ENCODE measurements at regions not wholly inside any gene's neighbourhood (a gene's known extent, or its start where the extent isn't known, plus 50 kb on each side); places are given as distances from the start of the nearest gene placed in this dataset.

GRCh38 chr7:50962962-50963374 lies 180.3 kb upstream of the GRB10 start:
- no peak for DNase-seq (ENCODE audit: low read depth)

- DNase-seq (ENCODE audit: low read depth), result no peak
Measured at GRCh38 chr7:50962281-50962883, 179.7 kb upstream of the GRB10 start.

- DNase-seq (ENCODE audit: low read depth), result no peak
Measured at GRCh38 chr7:50960621-50961310, 178.1 kb upstream of the GRB10 start.

GRCh38 chr7:50959991-50960390 lies 177.3 kb upstream of the GRB10 start:
- no peak for DNase-seq (ENCODE audit: low read depth)

- no peak for DNase-seq (ENCODE audit: low read depth)
Measured at GRCh38 chr7:50959560-50959959, 176.9 kb upstream of the GRB10 start.

- DNase-seq (ENCODE audit: low read depth), result no peak
Measured at GRCh38 chr7:50957855-50958254, 175.2 kb upstream of the GRB10 start.

- no peak for DNase-seq (ENCODE audit: low read depth)
Measured at GRCh38 chr7:50957431-50957830, 174.7 kb upstream of the GRB10 start.

GRCh38 chr7:50956522-50957155 lies 173.9 kb upstream of the GRB10 start:
- no peak for DNase-seq (ENCODE audit: low read depth)

GRCh38 chr7:50954716-50955115 lies 172.0 kb upstream of the GRB10 start:
- no peak for DNase-seq (ENCODE audit: low read depth)

- no peak for DNase-seq (ENCODE audit: low read depth)
Measured at GRCh38 chr7:50954245-50954644, 171.5 kb upstream of the GRB10 start.

GRCh38 chr7:50953820-50954219 lies 171.1 kb upstream of the GRB10 start:
- DNase-seq (ENCODE audit: low read depth), result no peak

GRCh38 chr7:50953303-50953702 lies 170.6 kb upstream of the GRB10 start:
- DNase-seq (ENCODE audit: low read depth), result no peak

- DNase-seq (ENCODE audit: low read depth), result no peak
Measured at GRCh38 chr7:50952544-50952943, 169.8 kb upstream of the GRB10 start.

- no peak for DNase-seq (ENCODE audit: low read depth)
Measured at GRCh38 chr7:50952120-50952519, 169.4 kb upstream of the GRB10 start.

GRCh38 chr7:50943482-50943881 lies 160.8 kb upstream of the GRB10 start:
- no peak for DNase-seq (ENCODE audit: low read depth)

GRCh38 chr7:50941525-50941924 lies 158.8 kb upstream of the GRB10 start:
- DNase-seq (ENCODE audit: low read depth), result no peak

GRCh38 chr7:50940621-50941020 lies 157.9 kb upstream of the GRB10 start:
- DNase-seq (ENCODE audit: low read depth), result no peak

GRCh38 chr7:50939021-50939420 lies 156.3 kb upstream of the GRB10 start:
- no peak for DNase-seq (ENCODE audit: low read depth)

GRCh38 chr7:50937727-50938126 lies 155.0 kb upstream of the GRB10 start:
- no peak for DNase-seq (ENCODE audit: low read depth)

- DNase-seq (ENCODE audit: low read depth), result no peak
Measured at GRCh38 chr7:50926049-50926448, 143.4 kb upstream of the GRB10 start.

GRCh38 chr7:50923476-50923875 lies 140.8 kb upstream of the GRB10 start:
- DNase-seq (ENCODE audit: low read depth), result no peak

GRCh38 chr7:50921114-50921813 lies 138.6 kb upstream of the GRB10 start:
- DNase-seq (ENCODE audit: low read depth), result peak; percentile 44

All from stimulated activated CD4-positive, alpha-beta T cell treated with anti-CD3 and anti-CD28 coated beads, Interleukin-2, amount 100 ng/mL, for 4 hours (primary cell).